K562 (cell line): ENCODE measurements at regions not wholly inside any gene's neighbourhood (a gene's known extent, or its start where the extent isn't known, plus 50 kb on each side); places are given as distances from the start of the nearest gene placed in this dataset.

Experiments
- CXXC5 ChIP-seq: fragments of 250-450 bp; sonication (Bioruptor Pico); IDR thresholded peaks from 2 replicates; pipeline ENCODE4 v1.8.0; 2022; ENCODE audit warnings: inconsistent platforms, mild to moderate bottlenecking, moderate library complexity
- ETV5 ChIP-seq: sonication (generic); formaldehyde crosslinking; IDR thresholded peaks from 2 replicates; pipeline ENCODE4 v1.4.0; 2020; ENCODE audit warnings: low read depth, mild to moderate bottlenecking, missing genetic modification reagents
- EZH2 ChIP-seq: IDR thresholded peaks from 2 replicates; pipeline ENCODE4 v1.6.1; 2012; ENCODE audit warnings: low read depth, mild to moderate bottlenecking, inconsistent platforms, low read length, borderline replicate concordance
- FOXM1 ChIP-seq, 2 experiments: fragments of 450-650 bp in 1 of 2; sonication (generic) in 1 of 2; formaldehyde crosslinking in 1 of 2; IDR thresholded peaks; 2 replicates each; pipeline versions ENCODE4 v1.6.1 to v1.9.0; 2017 to 2022; ENCODE audit warnings: low read depth in 2 of 2, mild to moderate bottlenecking in 2 of 2, missing genetic modification reagents in 1 of 2, moderate library complexity in 1 of 2
- POLR2A ChIP-seq: fragments of 450-650 bp; conservative IDR thresholded peaks from 2 replicates; pipeline ENCODE4 v1.6.1; 2016
- POLR2B ChIP-seq: fragments of 450-650 bp; IDR thresholded peaks from 2 replicates; pipeline ENCODE4 v1.6.1; 2018; ENCODE audit warnings: low read depth; ENCODE audit not compliant: partially characterized antibody
- TF ChIP-seq, protein P1 (sequence below), 3 experiments: IDR thresholded peaks in 2 of 3; conservative IDR thresholded peaks in 1 of 3; 2 replicates each; pipeline ENCODE4 v1.5.1; 2011 to 2012; ENCODE audit warnings: low read length in 3 of 3, mild to moderate bottlenecking in 3 of 3, control low read depth in 2 of 3, improper control_type of control experiment in 1 of 3, inconsistent platforms in 1 of 3, low read depth in 1 of 3, mixed read lengths in 1 of 3, moderate library complexity in 1 of 3; ENCODE audit not compliant: insufficient read depth in 2 of 3
- TF ChIP-seq, protein P2 (sequence below): fragments of 250-450 bp; sonication (Bioruptor Pico); IDR thresholded peaks from 2 replicates; pipeline ENCODE4 v1.4.0; 2020

DNA sequence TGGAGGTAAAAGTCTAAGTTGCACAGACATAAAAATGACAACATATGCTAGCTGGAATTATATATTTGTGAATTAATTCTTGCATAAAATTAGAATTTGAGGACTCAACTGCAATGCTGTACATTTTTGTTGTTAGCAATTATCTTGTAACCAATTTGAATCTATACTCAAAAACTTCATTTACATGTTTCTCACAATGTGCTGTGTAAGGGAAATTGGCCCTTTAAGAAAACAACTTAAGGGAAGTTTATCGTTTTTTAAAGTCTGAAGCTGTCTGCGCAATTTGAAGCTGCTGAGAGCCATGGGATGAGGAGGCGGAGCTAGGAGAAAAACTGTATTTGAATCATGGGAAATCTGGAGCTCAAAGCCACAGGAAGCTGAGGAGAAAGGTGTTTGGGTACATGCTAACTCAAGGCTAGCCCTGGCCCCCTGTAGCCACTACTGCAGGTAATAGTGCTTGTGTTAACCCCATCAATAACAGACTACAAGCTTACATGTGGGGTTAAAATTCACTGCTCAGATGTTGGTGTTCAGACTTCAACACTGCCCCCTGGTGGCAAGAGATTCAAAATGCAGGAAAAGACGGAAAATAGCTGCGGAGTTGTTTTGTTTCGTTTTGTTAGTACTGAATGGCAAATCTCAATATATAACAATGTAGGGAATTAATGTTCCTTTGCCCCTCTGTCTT is 126.1 kb downstream of the BRD1 start:
- TF ChIP-seq ETV5 (CRISPR knock-in tag) (no peak), FOXM1 (IDR thresholded peaks at IDR 0.05; ENCODE audit: low read depth) (no peak), FOXM1 (CRISPR knock-in tag; IDR thresholded peaks at IDR 0.05; ENCODE audit: low read depth) (no peak), POLR2A (no peak), POLR2B (no peak), EZH2 (no peak), CXXC5 (CRISPR knock-in tag) (no peak)
- TF ChIP-seq, protein P1, sequence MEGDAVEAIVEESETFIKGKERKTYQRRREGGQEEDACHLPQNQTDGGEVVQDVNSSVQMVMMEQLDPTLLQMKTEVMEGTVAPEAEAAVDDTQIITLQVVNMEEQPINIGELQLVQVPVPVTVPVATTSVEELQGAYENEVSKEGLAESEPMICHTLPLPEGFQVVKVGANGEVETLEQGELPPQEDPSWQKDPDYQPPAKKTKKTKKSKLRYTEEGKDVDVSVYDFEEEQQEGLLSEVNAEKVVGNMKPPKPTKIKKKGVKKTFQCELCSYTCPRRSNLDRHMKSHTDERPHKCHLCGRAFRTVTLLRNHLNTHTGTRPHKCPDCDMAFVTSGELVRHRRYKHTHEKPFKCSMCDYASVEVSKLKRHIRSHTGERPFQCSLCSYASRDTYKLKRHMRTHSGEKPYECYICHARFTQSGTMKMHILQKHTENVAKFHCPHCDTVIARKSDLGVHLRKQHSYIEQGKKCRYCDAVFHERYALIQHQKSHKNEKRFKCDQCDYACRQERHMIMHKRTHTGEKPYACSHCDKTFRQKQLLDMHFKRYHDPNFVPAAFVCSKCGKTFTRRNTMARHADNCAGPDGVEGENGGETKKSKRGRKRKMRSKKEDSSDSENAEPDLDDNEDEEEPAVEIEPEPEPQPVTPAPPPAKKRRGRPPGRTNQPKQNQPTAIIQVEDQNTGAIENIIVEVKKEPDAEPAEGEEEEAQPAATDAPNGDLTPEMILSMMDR (IDR thresholded peaks at IDR 0.05 in 2 of 3, conservative IDR thresholded peaks at IDR 0.05 in 1 of 3; ENCODE audit: insufficient read depth in 2 of 3, low read depth in 1 of 3, low read length in 3 of 3), result peak in 2 of 3 experiments; percentile 47 to 66; a peak in 4 of 6 replicates
- TF ChIP-seq, protein P2, sequence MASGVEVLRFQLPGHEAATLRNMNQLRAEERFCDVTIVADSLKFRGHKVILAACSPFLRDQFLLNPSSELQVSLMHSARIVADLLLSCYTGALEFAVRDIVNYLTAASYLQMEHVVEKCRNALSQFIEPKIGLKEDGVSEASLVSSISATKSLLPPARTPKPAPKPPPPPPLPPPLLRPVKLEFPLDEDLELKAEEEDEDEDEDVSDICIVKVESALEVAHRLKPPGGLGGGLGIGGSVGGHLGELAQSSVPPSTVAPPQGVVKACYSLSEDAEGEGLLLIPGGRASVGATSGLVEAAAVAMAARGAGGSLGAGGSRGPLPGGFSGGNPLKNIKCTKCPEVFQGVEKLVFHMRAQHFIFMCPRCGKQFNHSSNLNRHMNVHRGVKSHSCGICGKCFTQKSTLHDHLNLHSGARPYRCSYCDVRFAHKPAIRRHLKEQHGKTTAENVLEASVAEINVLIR (CRISPR knock-in tag), result no peak
